ENCODE measurements at regions not wholly inside any gene's neighbourhood (a gene's known extent, or its start where the extent isn't known, plus 50 kb on each side); places are given as distances from the start of the nearest gene placed in this dataset.

DNA sequence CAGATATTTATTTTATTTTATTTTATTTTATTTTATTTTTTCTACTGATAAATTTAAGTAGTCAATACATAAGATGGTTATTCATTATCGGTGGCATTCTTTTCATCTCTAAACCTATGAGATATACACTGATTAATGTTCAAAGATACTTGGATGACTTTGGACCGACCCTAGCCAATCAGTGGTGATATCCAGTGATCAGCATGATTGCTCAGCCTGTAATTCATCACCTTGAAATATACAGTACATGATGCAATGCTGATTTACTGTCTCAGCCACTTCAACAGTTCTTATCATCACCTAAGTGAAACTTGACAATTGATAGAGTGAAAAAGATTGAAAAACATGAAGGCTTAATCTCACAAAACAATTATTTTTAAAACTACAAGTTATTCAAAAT lies 1651.0 kb downstream of the REEP3 start:
- TF ChIP-seq POLR2A (IDR thresholded peaks at IDR 0.05; ENCODE audit: low read depth, low read length) (no peak), POLR2AphosphoS5 (IDR thresholded peaks at IDR 0.05; ENCODE audit: low read depth, low read length) (no peak)

All from GM12892 (cell line).